HCT116 (cell line): ENCODE measurements at regions not wholly inside any gene's neighbourhood (a gene's known extent, or its start where the extent isn't known, plus 50 kb on each side); places are given as distances from the start of the nearest gene placed in this dataset.

Source experiments
- ATAC-seq: fragments of 200-7000 bp; cut with Tn5 transposase; 2 replicates; pipeline ENCODE4 v1.9.1; 2020; ENCODE audit warnings: mild to moderate bottlenecking, moderate library complexity
- BruUV-seq: library from RNA; stranded (reverse); fragments of 400-500 nt; replicated peaks from 2 replicates; lab custom pipeline; 2021; lab: Mats Ljungman, UMichigan
- CTCF ChIA-PET: fragments of 300-600 bp; sonication (Branson Sonifier 250); formaldehyde crosslinking; loops from one replicate; lab custom pipeline; 2021; ENCODE audit warnings: antibody characterized with exemption; lab: Charles Lee
- POLR2A ChIA-PET: fragments of 300-600, 350-600 bp; sonication (Branson Sonifier 250); formaldehyde crosslinking; loops from one replicate; lab custom pipeline; 2021; ENCODE audit warnings: antibody characterized with exemption; lab: Charles Lee
- RAD21 ChIA-PET, 2 experiments: fragments of 300-600 bp; sonication (Branson Sonifier 250); formaldehyde crosslinking; loops; one replicate each; lab custom pipeline; 2023; ENCODE audit warnings: low total read pairs in 2 of 2; ENCODE audit not compliant: uncharacterized antibody in 2 of 2, unreplicated experiment in 2 of 2, low non-redundant PET in 1 of 2; lab: Charles Lee
- DNase-seq: peaks from one replicate; pipeline ENCODE4 v3.0.0-alpha.2; 2010; ENCODE audit warnings: low read depth, low spot score
- H2AFZ ChIP-seq: fragments of 200-600 bp; shearing (Covaris generic), sonication (generic); 2 replicates; pipeline ENCODE4 v1.6.1; 2017; ENCODE audit warnings: low read depth, mixed run types, mixed read lengths, antibody characterized with exemption, low read length; ENCODE audit not compliant: poor library complexity, severe bottlenecking
- H3K27ac ChIP-seq: 2 replicates; pipeline ENCODE4 v1.5.1; 2012; ENCODE audit warnings: low read depth, low read length
- H3K27me3 ChIP-seq: fragments of 200-600 bp; sonication (generic); 2 replicates; pipeline ENCODE4 v1.6.1; 2016; ENCODE audit warnings: mixed run types, low read length, mixed read lengths; ENCODE audit not compliant: insufficient read depth
- H3K36me3 ChIP-seq, 2 experiments: fragments of 200-500 bp in 1 of 2; fragments of 200-600 bp in 1 of 2; sonication (Bioruptor generic) in 1 of 2; sonication (generic) in 1 of 2; 2 replicates each; pipeline versions ENCODE4 v1.5.1 to v1.6.1; 2014 to 2016; ENCODE audit warnings: low read length in 2 of 2, inconsistent platforms in 1 of 2, mixed read lengths in 1 of 2, mixed run types in 1 of 2; ENCODE audit not compliant: insufficient read depth in 2 of 2, control insufficient read depth in 1 of 2
- H3K4me1 ChIP-seq, 2 experiments: fragments of 200-600 bp in 1 of 2; sonication (generic) in 1 of 2; 2 replicates each; pipeline versions ENCODE4 v1.5.1 to v1.6.1; 2012 to 2017; ENCODE audit warnings: low read length in 2 of 2, inconsistent platforms in 1 of 2, mild to moderate bottlenecking in 1 of 2, mixed read lengths in 1 of 2, mixed run types in 1 of 2, moderate library complexity in 1 of 2; ENCODE audit not compliant: insufficient read depth in 2 of 2, control insufficient read depth in 1 of 2
- H3K4me2 ChIP-seq: fragments of 200-600 bp; sonication (generic); 2 replicates; pipeline ENCODE4 v1.6.1; 2017; ENCODE audit warnings: mixed run types, low read length, mixed read lengths
- H3K4me3 ChIP-seq, 2 experiments: fragments of 200-600 bp in 1 of 2; sonication (generic) in 1 of 2; replicated peaks in 1 of 2; 2 replicates each; pipeline ENCODE4 v1.5.1; 2011 to 2016; ENCODE audit warnings: low read length in 2 of 2, control low read depth in 1 of 2, low read depth in 1 of 2, mild to moderate bottlenecking in 1 of 2, mixed read lengths in 1 of 2, mixed run types in 1 of 2
- H3K79me2 ChIP-seq: fragments of 200-600 bp; sonication (generic); 2 replicates; pipeline ENCODE4 v1.6.1; 2017; ENCODE audit warnings: mild to moderate bottlenecking, mixed run types, low read length, moderate library complexity, mixed read lengths; ENCODE audit not compliant: insufficient read depth
- H3K9ac ChIP-seq: fragments of 200-600 bp; sonication (generic); 2 replicates; pipeline ENCODE4 v1.6.1; 2016; ENCODE audit warnings: low read length, mixed read lengths
- H3K9me2 ChIP-seq: fragments of 200-600 bp; sonication (generic), shearing (Covaris generic); 2 replicates; pipeline ENCODE4 v1.6.1; 2017; ENCODE audit warnings: mixed run types, mild to moderate bottlenecking, moderate library complexity; ENCODE audit not compliant: insufficient read depth
- H3K9me3 ChIP-seq, 2 experiments: fragments of 200-500 bp in 1 of 2; fragments of 200-600 bp in 1 of 2; sonication (Bioruptor generic) in 1 of 2; sonication (generic) in 1 of 2; 2 replicates each; pipeline ENCODE4 v1.6.1; 2014 to 2017; ENCODE audit warnings: low read length in 2 of 2, mixed read lengths in 2 of 2, inconsistent platforms in 1 of 2, low read depth in 1 of 2, mild to moderate bottlenecking in 1 of 2, mixed run types in 1 of 2, moderate library complexity in 1 of 2; ENCODE audit not compliant: control insufficient read depth in 1 of 2, insufficient read depth in 1 of 2
- H4K20me1 ChIP-seq: fragments of 200-600 bp; sonication (generic), shearing (Covaris generic); 2 replicates; pipeline ENCODE4 v1.6.1; 2017; ENCODE audit warnings: mixed run types, mild to moderate bottlenecking, moderate library complexity; ENCODE audit not compliant: insufficient read depth
- EZH2 ChIP-seq: fragments of 200-600 bp; sonication (generic); IDR thresholded peaks from 2 replicates; pipeline ENCODE4 v1.6.1; 2017; ENCODE audit warnings: antibody characterized with exemption, mixed run types
- FOSL1 ChIP-seq: IDR thresholded peaks from 2 replicates; pipeline ENCODE4 v1.6.1; 2012; ENCODE audit warnings: low read depth
- POLR2A ChIP-seq: IDR thresholded peaks from 2 replicates; pipeline ENCODE4 v1.7.0; 2011; ENCODE audit warnings: borderline replicate concordance; ENCODE audit not compliant: insufficient read depth, insufficient read length; ENCODE audit errors: extremely low read depth
- RAD21 ChIP-seq: IDR thresholded peaks from 2 replicates; pipeline ENCODE4 v1.6.1; 2012; ENCODE audit warnings: low read depth, mild to moderate bottlenecking
- SIN3A ChIP-seq: IDR thresholded peaks from 2 replicates; pipeline ENCODE4 v1.6.1; 2012; ENCODE audit warnings: low read depth
- SRF ChIP-seq: IDR thresholded peaks from 2 replicates; pipeline ENCODE4 v1.6.1; 2012; ENCODE audit warnings: low read depth
- YY1 ChIP-seq: IDR thresholded peaks from 2 replicates; pipeline ENCODE4 v1.6.1; 2011; ENCODE audit warnings: low read length, low read depth, moderate library complexity, mild to moderate bottlenecking; ENCODE audit not compliant: insufficient replicate concordance; ENCODE audit errors: extremely low read depth
- ZNF274 ChIP-seq: fragments of 200-500 bp; sonication (Bioruptor generic); IDR thresholded peaks from 2 replicates; pipeline ENCODE4 v1.6.1; 2014; ENCODE audit warnings: mild to moderate bottlenecking, low read depth, low read length, inconsistent platforms
- intact Hi-C: fragments of 100-400 bp; cut with micrococcal nuclease; formaldehyde crosslinking; loops from 2 replicates; pipeline ENCODE4 v1.10.0; 2022
- TF ChIP-seq, protein P1 (sequence below), 3 experiments: fragments of 200-600 bp in 1 of 3; sonication (generic) in 1 of 3; IDR thresholded peaks in 2 of 3; conservative IDR thresholded peaks in 1 of 3; 2 replicates each; pipeline ENCODE4 v1.5.1; 2012 to 2017; ENCODE audit warnings: low read depth in 2 of 3, low read length in 2 of 3, antibody characterized with exemption in 1 of 3, borderline replicate concordance in 1 of 3, control low read depth in 1 of 3, mild to moderate bottlenecking in 1 of 3, mixed read lengths in 1 of 3, mixed run types in 1 of 3, moderate library complexity in 1 of 3; ENCODE audit not compliant: insufficient read depth in 1 of 3
- TF ChIP-seq, protein P2 (sequence below): IDR thresholded peaks from 2 replicates; pipeline ENCODE4 v1.6.1; 2012

DNA sequence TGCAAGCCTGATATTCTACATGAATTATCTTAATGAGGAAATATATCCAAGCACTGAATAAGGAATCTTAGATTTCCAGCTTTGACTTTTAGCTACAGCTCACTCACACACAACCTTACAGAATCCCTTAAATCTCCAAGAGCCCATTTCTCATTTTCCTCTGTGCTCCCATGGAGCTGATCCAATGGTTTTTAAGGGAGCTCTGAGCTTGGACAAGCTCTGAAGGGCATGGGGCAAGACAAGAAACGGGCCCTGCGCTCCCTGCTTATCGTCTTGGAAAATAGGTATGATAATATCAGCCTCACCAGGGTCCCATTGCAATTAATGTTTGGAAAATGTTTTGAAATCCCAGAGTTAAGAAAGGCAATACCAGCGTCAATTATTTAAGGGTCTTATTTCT is 1021.7 kb downstream of the NR2F1-AS1 start:
- no peaks in the 10 kb centered on the region for H3K36me3 ChIP-seq

DNA sequence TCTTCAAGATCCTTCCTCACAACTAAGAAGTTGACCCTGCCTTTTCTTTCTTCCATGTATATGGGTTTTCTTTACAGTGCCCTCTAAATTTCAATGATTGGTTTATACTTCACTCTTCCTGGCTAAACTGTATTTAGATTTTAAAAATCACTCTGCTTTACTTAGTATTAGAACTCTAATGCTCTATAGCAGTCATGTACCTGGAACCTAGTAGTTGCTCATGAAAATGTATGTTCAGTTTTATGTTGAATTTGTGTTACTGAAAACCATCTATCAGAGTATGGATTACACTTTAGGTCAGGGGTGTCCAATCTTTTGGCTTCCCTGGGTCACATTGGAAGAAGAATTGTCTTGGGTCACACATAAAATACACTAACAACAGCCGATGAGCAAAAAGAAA is 1024.3 kb downstream of the NR2F1-AS1 start:
- Histone ChIP-seq H2AFZ (no peak overlapping the region), H3K9ac (no peak overlapping the region), H3K4me1 (peaks cover 57 to 71% of the 10 kb centered on the region in 2 experiments), H3K27me3 (no peaks in the 10 kb centered on the region), H3K27ac (peak overlapping the region; percentile 94), H3K4me2 (no peak overlapping the region), H4K20me1 (no peaks in the 10 kb centered on the region), H3K4me3 (no peak overlapping the region), H3K79me2 (no peaks in the 10 kb centered on the region), H3K9me2 (no peaks in the 10 kb centered on the region), H3K36me3 (no peaks in the 10 kb centered on the region), H3K9me3 (no peaks in the 10 kb centered on the region)
- CTCF ChIA-PET, result no interaction called here
- TF ChIP-seq FOSL1, result no peak
- POLR2A ChIA-PET, result no interaction called here
- DNase-seq (no peak), ATAC-seq (no peak)
- RAD21 ChIA-PET, result no interaction called here
- no TSS peak for BruUV-seq
- intact Hi-C loops, result no loop called here

More for the DNA sequence above, 1021.7 kb downstream of the NR2F1-AS1 start:
- TF ChIP-seq POLR2A (no peak), EZH2 (no peak), RAD21 (no peak), ZNF274 (no peak), SIN3A (no peak), SRF (no peak), YY1 (no peak)
- TF ChIP-seq, protein P1, sequence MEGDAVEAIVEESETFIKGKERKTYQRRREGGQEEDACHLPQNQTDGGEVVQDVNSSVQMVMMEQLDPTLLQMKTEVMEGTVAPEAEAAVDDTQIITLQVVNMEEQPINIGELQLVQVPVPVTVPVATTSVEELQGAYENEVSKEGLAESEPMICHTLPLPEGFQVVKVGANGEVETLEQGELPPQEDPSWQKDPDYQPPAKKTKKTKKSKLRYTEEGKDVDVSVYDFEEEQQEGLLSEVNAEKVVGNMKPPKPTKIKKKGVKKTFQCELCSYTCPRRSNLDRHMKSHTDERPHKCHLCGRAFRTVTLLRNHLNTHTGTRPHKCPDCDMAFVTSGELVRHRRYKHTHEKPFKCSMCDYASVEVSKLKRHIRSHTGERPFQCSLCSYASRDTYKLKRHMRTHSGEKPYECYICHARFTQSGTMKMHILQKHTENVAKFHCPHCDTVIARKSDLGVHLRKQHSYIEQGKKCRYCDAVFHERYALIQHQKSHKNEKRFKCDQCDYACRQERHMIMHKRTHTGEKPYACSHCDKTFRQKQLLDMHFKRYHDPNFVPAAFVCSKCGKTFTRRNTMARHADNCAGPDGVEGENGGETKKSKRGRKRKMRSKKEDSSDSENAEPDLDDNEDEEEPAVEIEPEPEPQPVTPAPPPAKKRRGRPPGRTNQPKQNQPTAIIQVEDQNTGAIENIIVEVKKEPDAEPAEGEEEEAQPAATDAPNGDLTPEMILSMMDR (IDR thresholded peaks at IDR 0.05 in 2 of 3, conservative IDR thresholded peaks at IDR 0.05 in 1 of 3; ENCODE audit: borderline replicate concordance in 1 of 3, insufficient read depth in 1 of 3, low read depth in 2 of 3, low read length in 2 of 3), result no peak
- TF ChIP-seq, protein P2, sequence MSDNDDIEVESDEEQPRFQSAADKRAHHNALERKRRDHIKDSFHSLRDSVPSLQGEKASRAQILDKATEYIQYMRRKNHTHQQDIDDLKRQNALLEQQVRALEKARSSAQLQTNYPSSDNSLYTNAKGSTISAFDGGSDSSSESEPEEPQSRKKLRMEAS, result no peak
- TF ChIP-seq, all 23 proteins: peak for 0
- H3K27me3 ChIP-seq, result no peaks in the 10 kb centered on the region
- CTCF ChIA-PET, result no interaction called here
- H2AFZ ChIP-seq, result peak overlapping the region; percentile 95
- no peaks in the 10 kb centered on the region for H3K9me2 ChIP-seq
- peaks cover 41 to 73% of the 10 kb centered on the region in 2 experiments for H3K4me1 ChIP-seq
- no peak overlapping the region for H3K4me3 ChIP-seq
- no peaks in the 10 kb centered on the region for H3K79me2 ChIP-seq
- DNase-seq, result no peak
- H3K9me3 ChIP-seq, result no peaks in the 10 kb centered on the region
- POLR2A ChIA-PET, result no interaction called here
- RAD21 ChIA-PET, result no interaction called here
- BruUV-seq, result TSS peak; percentile 86
- intact Hi-C loops, result no loop called here
- H4K20me1 ChIP-seq, result no peaks in the 10 kb centered on the region
- peak overlapping the region; percentile 57 for H3K4me2 ChIP-seq
- 0 out of 2 replicates have a peak overlapping the region, but pooled peaks have one; percentile 3 for H3K9ac ChIP-seq
- peak; percentile 31 for ATAC-seq
- H3K27ac ChIP-seq, result peak overlapping the region; percentile 94
